ENCODE measurements at regions not wholly inside any gene's neighbourhood (a gene's known extent, or its start where the extent isn't known, plus 50 kb on each side); places are given as distances from the start of the nearest gene placed in this dataset.

DNA sequence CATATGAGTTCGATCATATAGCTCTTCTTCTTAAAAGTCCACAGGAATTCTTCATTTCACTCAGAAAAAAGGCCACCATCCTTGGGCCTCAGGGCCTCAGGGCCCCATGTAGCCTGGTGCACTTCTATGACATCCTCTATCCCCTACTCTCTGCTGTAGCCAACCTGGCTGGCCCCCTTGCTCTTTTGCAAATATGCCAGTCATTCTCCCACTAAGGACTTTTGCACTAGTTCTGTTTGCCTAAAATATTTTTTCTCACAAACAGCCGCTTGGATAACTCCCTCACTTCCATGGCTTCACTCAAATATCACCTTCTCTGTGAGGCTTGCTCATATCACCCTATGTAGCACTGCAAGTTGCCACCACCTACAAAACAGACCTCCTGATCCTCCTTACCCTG is 604.7 kb upstream of the JAG1 start:
- Mint-ChIP-seq H3K36me3 (ENCODE audit: low read depth) (no peaks in the 10 kb centered on the region), H3K27ac (no peak overlapping the region), H3K27me3 (ENCODE audit: low read depth) (no peaks in the 10 kb centered on the region), H3K4me1 (ENCODE audit: low read depth) (no peaks in the 10 kb centered on the region), H3K9me3 (peaks cover 1% of the 10 kb centered on the region), H3K4me3 (no peak overlapping the region)
- CTCF ChIA-PET = no interaction called here
- DNase-seq = no peak
- intact Hi-C loops (cut with micrococcal nuclease) = no loop called here

DNA sequence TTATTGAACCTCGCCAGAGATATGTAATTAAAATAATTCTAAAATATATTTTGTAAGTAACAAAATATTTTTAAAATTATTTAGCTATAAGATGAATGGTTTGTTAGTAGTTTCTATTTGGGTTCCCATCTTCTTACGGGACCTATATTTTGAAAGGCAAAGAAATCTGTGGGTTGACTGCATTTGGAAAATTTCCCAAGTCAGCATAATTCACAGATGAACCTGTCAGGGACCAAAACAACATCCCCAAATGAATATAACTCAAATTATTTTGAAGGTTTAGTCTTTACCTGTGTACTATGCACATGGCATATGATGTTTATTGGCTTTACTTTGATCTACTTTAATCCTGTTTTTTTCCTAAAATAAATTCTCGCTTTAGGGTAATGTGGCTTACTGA is 607.4 kb upstream of the JAG1 start:
- no peak for DNase-seq
- Mint-ChIP-seq H3K4me1 (ENCODE audit: low read depth) (no peaks in the 10 kb centered on the region), H3K9me3 (peaks cover 1% of the 10 kb centered on the region), H3K27ac (no peak overlapping the region), H3K4me3 (no peak overlapping the region), H3K27me3 (ENCODE audit: low read depth) (no peaks in the 10 kb centered on the region), H3K36me3 (ENCODE audit: low read depth) (no peaks in the 10 kb centered on the region)
- CTCF ChIA-PET = no interaction called here
- intact Hi-C loops (cut with micrococcal nuclease) = no loop called here

DNA sequence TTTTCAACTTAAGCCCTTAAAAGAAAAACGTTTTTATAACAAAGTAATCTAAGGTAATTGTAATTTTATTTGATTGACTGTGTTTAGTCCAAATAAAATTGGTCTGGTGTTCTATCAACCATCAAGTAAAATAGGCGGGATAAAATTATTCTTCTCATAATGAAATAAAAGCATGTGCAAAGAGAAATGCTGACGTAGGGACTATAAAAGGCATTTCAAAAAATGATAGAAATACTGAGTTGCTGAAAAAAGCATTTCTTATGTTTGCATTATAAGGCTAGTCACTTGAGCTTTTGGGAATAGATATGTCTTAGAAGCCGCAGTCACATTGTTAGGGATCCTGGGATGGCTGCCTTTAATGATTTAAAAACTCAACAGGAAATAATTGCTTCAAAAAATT is 608.0 kb upstream of the JAG1 start:
- CTCF ChIA-PET = no interaction called here
- intact Hi-C loops (cut with micrococcal nuclease) = no loop called here
- H3K36me3 Mint-ChIP-seq (ENCODE audit: low read depth) = no peaks in the 10 kb centered on the region
- no peak overlapping the region for H3K4me3 Mint-ChIP-seq
- peaks cover 1% of the 10 kb centered on the region for H3K9me3 Mint-ChIP-seq
- no peak for DNase-seq
- no peaks in the 10 kb centered on the region for H3K27me3 Mint-ChIP-seq (ENCODE audit: low read depth)
- H3K27ac Mint-ChIP-seq = no peak overlapping the region
- no peaks in the 10 kb centered on the region for H3K4me1 Mint-ChIP-seq (ENCODE audit: low read depth)

- Mint-ChIP-seq H3K36me3 (ENCODE audit: low read depth) (no peaks in the 10 kb centered on the region), H3K27me3 (ENCODE audit: low read depth) (no peaks in the 10 kb centered on the region), H3K27ac (no peak overlapping the region), H3K4me1 (ENCODE audit: low read depth) (no peaks in the 10 kb centered on the region), H3K9me3 (no peaks in the 10 kb centered on the region), H3K4me3 (no peak overlapping the region)
- DNase-seq = no peak
- CTCF ChIA-PET = no interaction called here
- intact Hi-C loops (cut with micrococcal nuclease) = no loop called here
Measured at GRCh38 chr20:11287126-11287525, 613.3 kb upstream of the JAG1 start.

GRCh38 chr20:11296221-11296620 is 621.5 kb upstream of the BTBD3 start:
- Mint-ChIP-seq H3K4me1 (ENCODE audit: low read depth) (no peaks in the 10 kb centered on the region), H3K9me3 (peaks cover 3% of the 10 kb centered on the region), H3K4me3 (no peak overlapping the region), H3K27me3 (ENCODE audit: low read depth) (no peaks in the 10 kb centered on the region), H3K36me3 (ENCODE audit: low read depth) (no peaks in the 10 kb centered on the region), H3K27ac (no peak overlapping the region)
- CTCF ChIA-PET = no interaction called here
- intact Hi-C loops (cut with micrococcal nuclease) = no loop called here
- no peak for DNase-seq

GRCh38 chr20:11296951-11297350 is 620.7 kb upstream of the BTBD3 start:
- Mint-ChIP-seq H3K4me3 (no peak overlapping the region), H3K27me3 (ENCODE audit: low read depth) (no peaks in the 10 kb centered on the region), H3K4me1 (ENCODE audit: low read depth) (no peaks in the 10 kb centered on the region), H3K27ac (no peak overlapping the region), H3K36me3 (ENCODE audit: low read depth) (no peaks in the 10 kb centered on the region), H3K9me3 (peaks cover 3% of the 10 kb centered on the region)
- CTCF ChIA-PET = no interaction called here
- no peak for DNase-seq
- intact Hi-C loops (cut with micrococcal nuclease) = no loop called here

- H3K4me3 Mint-ChIP-seq = no peak overlapping the region
- no peaks in the 10 kb centered on the region for H3K27me3 Mint-ChIP-seq (ENCODE audit: low read depth)
- H3K9me3 Mint-ChIP-seq = peaks cover 3% of the 10 kb centered on the region
- H3K36me3 Mint-ChIP-seq (ENCODE audit: low read depth) = no peaks in the 10 kb centered on the region
- no peaks in the 10 kb centered on the region for H3K4me1 Mint-ChIP-seq (ENCODE audit: low read depth)
- CTCF ChIA-PET = no interaction called here
- no peak overlapping the region for H3K27ac Mint-ChIP-seq
- no peak for DNase-seq
- intact Hi-C loops (cut with micrococcal nuclease) = no loop called here
Measured at GRCh38 chr20:11301699-11302098, 616.0 kb upstream of the BTBD3 start.

GRCh38 chr20:11302436-11302835 is 615.3 kb upstream of the BTBD3 start:
- Mint-ChIP-seq H3K27ac (no peak overlapping the region), H3K27me3 (ENCODE audit: low read depth) (no peaks in the 10 kb centered on the region)
- CTCF ChIA-PET = no interaction called here

GRCh38 chr20:11304795-11305194 is 612.9 kb upstream of the BTBD3 start:
- no peaks in the 10 kb centered on the region for H3K27me3 Mint-ChIP-seq (ENCODE audit: low read depth)
- H3K4me3 Mint-ChIP-seq = no peak overlapping the region
- intact Hi-C loops (cut with micrococcal nuclease) = no loop called here
- peaks cover 1% of the 10 kb centered on the region for H3K9me3 Mint-ChIP-seq
- no peak overlapping the region for H3K27ac Mint-ChIP-seq
- H3K4me1 Mint-ChIP-seq (ENCODE audit: low read depth) = no peaks in the 10 kb centered on the region
- DNase-seq = no peak
- no peaks in the 10 kb centered on the region for H3K36me3 Mint-ChIP-seq (ENCODE audit: low read depth)
- CTCF ChIA-PET = no interaction called here

More at GRCh38 chr20:11302436-11302835, 615.3 kb upstream of the BTBD3 start:
- intact Hi-C loops (cut with micrococcal nuclease) = no loop called here
- H3K36me3 Mint-ChIP-seq (ENCODE audit: low read depth) = no peaks in the 10 kb centered on the region
- H3K4me1 Mint-ChIP-seq (ENCODE audit: low read depth) = no peaks in the 10 kb centered on the region
- DNase-seq = no peak
- H3K4me3 Mint-ChIP-seq = no peak overlapping the region
- H3K9me3 Mint-ChIP-seq = peaks cover 4% of the 10 kb centered on the region

- Mint-ChIP-seq H3K4me3 (no peak overlapping the region), H3K27me3 (ENCODE audit: low read depth) (no peaks in the 10 kb centered on the region), H3K27ac (no peak overlapping the region), H3K9me3 (peaks cover 1% of the 10 kb centered on the region), H3K4me1 (ENCODE audit: low read depth) (no peaks in the 10 kb centered on the region), H3K36me3 (ENCODE audit: low read depth) (no peaks in the 10 kb centered on the region)
- CTCF ChIA-PET = no interaction called here
- intact Hi-C loops (cut with micrococcal nuclease) = no loop called here
- DNase-seq = no peak
Measured at GRCh38 chr20:11305406-11305805, 612.3 kb upstream of the BTBD3 start.

DNA sequence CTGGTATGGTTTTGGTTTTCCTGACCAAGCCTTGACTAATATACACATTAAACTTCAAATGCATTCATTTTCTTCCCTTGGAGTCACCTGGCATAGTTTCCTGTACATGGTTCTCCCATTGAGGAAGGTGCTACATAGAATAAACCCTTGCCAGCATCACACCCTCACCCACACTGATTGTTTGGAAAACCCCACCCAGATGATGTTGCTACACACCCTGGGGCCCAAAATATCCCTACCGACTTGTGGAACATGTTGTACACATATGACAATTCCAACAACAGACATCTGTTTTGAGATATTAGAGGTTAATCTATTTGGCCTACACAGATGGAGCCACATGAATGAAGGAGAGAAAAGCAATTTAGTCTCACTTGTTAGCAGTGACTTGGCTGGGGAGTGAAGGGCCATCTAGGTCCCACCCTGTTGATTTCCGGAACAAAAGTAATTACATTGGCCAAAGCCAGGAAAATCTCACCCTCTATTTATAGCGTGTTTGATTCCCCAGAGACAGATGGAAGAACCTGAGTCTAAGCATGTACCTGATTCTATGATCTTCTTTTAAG is 606.0 kb upstream of the BTBD3 start:
- Mint-ChIP-seq H3K27ac (no peak overlapping the region), H3K9me3 (peaks cover 11% of the 10 kb centered on the region), H3K36me3 (ENCODE audit: low read depth) (no peaks in the 10 kb centered on the region), H3K4me3 (no peak overlapping the region), H3K4me1 (ENCODE audit: low read depth) (no peaks in the 10 kb centered on the region), H3K27me3 (ENCODE audit: low read depth) (no peaks in the 10 kb centered on the region)
- DNase-seq = no peak
- intact Hi-C loops (cut with micrococcal nuclease) = no loop called here
- CTCF ChIA-PET = no interaction called here

DNA sequence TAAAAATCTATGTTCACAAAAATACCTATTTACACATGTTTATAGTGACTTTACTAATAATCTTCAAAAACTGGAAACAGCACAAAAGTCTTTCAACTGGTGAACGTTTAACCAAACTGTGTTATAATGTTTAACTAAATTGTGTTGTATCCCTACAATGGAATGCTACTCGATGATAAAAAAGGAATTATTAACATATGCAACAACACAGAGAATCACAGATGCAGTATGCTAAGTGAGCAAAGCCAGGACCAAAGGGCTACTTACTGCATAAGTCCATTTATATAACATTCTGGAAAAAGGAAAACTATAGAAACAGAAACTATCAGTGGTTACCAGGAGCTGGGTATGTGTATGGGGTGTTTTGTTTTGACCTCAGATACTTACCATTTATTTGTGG is 602.2 kb upstream of the BTBD3 start:
- Mint-ChIP-seq H3K36me3 (ENCODE audit: low read depth) (no peaks in the 10 kb centered on the region), H3K4me3 (no peak overlapping the region), H3K9me3 (peaks cover 10% of the 10 kb centered on the region), H3K4me1 (ENCODE audit: low read depth) (no peaks in the 10 kb centered on the region), H3K27ac (no peak overlapping the region), H3K27me3 (ENCODE audit: low read depth) (no peaks in the 10 kb centered on the region)
- CTCF ChIA-PET = no interaction called here
- DNase-seq = no peak
- intact Hi-C loops (cut with micrococcal nuclease) = no loop called here

- Mint-ChIP-seq H3K9me3 (peaks cover 6% of the 10 kb centered on the region), H3K4me1 (ENCODE audit: low read depth) (no peaks in the 10 kb centered on the region), H3K4me3 (no peak overlapping the region), H3K27me3 (ENCODE audit: low read depth) (no peaks in the 10 kb centered on the region), H3K36me3 (ENCODE audit: low read depth) (peaks cover 2% of the 10 kb centered on the region), H3K27ac (no peak overlapping the region)
- intact Hi-C loops (cut with micrococcal nuclease) = no loop called here
- no peak for DNase-seq
- CTCF ChIA-PET = no interaction called here
Measured at GRCh38 chr20:11316244-11316643, 601.4 kb upstream of the BTBD3 start.

DNA sequence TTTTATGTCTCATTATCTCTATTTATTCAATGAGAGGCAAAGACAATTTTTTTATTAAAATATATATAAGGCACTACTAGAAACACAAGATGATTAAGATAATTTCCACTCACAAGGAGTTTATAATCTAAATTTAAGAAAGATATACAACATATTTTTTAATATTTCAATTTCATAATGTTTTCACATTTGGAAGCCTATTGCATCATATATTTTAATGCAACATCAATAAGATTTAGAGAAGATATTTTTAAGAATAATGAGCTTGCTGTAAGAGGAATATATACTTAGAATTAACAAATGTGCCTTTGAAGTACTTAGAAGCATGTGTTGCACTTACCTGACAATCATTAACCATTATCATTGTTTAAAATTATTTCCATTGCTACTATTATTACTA is 597.7 kb upstream of the BTBD3 start:
- no peaks in the 10 kb centered on the region for H3K27me3 Mint-ChIP-seq (ENCODE audit: low read depth)
- H3K27ac Mint-ChIP-seq = no peak overlapping the region
- CTCF ChIA-PET = no interaction called here
- H3K9me3 Mint-ChIP-seq = peaks cover 2% of the 10 kb centered on the region
- H3K36me3 Mint-ChIP-seq (ENCODE audit: low read depth) = peaks cover 2% of the 10 kb centered on the region
- DNase-seq = no peak
- no peak overlapping the region for H3K4me3 Mint-ChIP-seq
- H3K4me1 Mint-ChIP-seq (ENCODE audit: low read depth) = no peaks in the 10 kb centered on the region
- intact Hi-C loops (cut with micrococcal nuclease) = no loop called here

Measured in activated naive CD4-positive, alpha-beta T cell treated with anti-CD3 and anti-CD28 coated beads for 36 hours (primary cell).